Mesodermal cell (in vitro differentiated cells): ENCODE measurements at regions not wholly inside any gene's neighbourhood (a gene's known extent, or its start where the extent isn't known, plus 50 kb on each side); places are given as distances from the start of the nearest gene placed in this dataset.

ENCODE experiments used
- H3K27ac ChIP-seq: 2 replicates; pipeline ENCODE4 v1.7.0; 2013; ENCODE audit warnings: mild to moderate bottlenecking, low read depth, low read length, moderate library complexity; ENCODE audit not compliant: severe bottlenecking
- H3K36me3 ChIP-seq: 2 replicates; pipeline ENCODE4 v1.7.1; 2013; ENCODE audit warnings: mild to moderate bottlenecking, low read length, moderate library complexity; ENCODE audit not compliant: control insufficient read depth, insufficient read depth
- H3K4me1 ChIP-seq: one replicate; pipeline ENCODE4 v1.7.1; 2013; ENCODE audit warnings: mild to moderate bottlenecking, low read length; ENCODE audit not compliant: insufficient read depth, control insufficient read depth, poor library complexity, severe bottlenecking
- H3K4me3 ChIP-seq: 2 replicates; pipeline ENCODE4 v1.7.0; 2013; ENCODE audit warnings: low read length, control low read depth, mild to moderate bottlenecking; ENCODE audit not compliant: insufficient read depth, poor library complexity, severe bottlenecking; ENCODE audit errors: extremely low read depth
- H3K9me3 ChIP-seq: 2 replicates; pipeline ENCODE4 v1.7.1; 2013; ENCODE audit warnings: mild to moderate bottlenecking, low read length, moderate library complexity; ENCODE audit not compliant: control insufficient read depth
- WGBS, 2 experiments: methylation state at CpG; one replicate each; pipeline ENCODE4 v1.1.5; 2013; ENCODE audit warnings: missing lambda C conversion rate in 2 of 2; ENCODE audit not compliant: insufficient coverage in 2 of 2; 5-methylcytosine and 5-hydroxymethylcytosine counted together

- H3K9me3 ChIP-seq: no peaks in the 10 kb centered on the region
- no peaks in the 10 kb centered on the region for H3K4me1 ChIP-seq
- 91 to 93% methylated on average over 19 to 20 of the region's 23 CpGs for WGBS, 2 experiments
- no peak overlapping the region for H3K27ac ChIP-seq
- no peaks in the 10 kb centered on the region for H3K36me3 ChIP-seq
- no peak overlapping the region for H3K4me3 ChIP-seq
Measured at GRCh38 chr22:19634226-19634975, 79.9 kb upstream of the SEPTIN5 start.

- Histone ChIP-seq H3K9me3 (no peaks in the 10 kb centered on the region), H3K36me3 (no peaks in the 10 kb centered on the region), H3K4me3 (no peak overlapping the region), H3K4me1 (no peaks in the 10 kb centered on the region), H3K27ac (no peak overlapping the region)
- 88 to 100% methylated on average over 2 to 3 of the region's 3 CpGs for WGBS, 2 experiments
Measured at GRCh38 chr22:19635644-19636043, 78.7 kb upstream of the SEPTIN5 start.

- 85 to 93% methylated on average over 17 of the region's 18 CpGs for WGBS, 2 experiments
Measured at GRCh38 chr22:19636696-19637407, 77.5 kb upstream of the SEPTIN5 start.

DNA sequence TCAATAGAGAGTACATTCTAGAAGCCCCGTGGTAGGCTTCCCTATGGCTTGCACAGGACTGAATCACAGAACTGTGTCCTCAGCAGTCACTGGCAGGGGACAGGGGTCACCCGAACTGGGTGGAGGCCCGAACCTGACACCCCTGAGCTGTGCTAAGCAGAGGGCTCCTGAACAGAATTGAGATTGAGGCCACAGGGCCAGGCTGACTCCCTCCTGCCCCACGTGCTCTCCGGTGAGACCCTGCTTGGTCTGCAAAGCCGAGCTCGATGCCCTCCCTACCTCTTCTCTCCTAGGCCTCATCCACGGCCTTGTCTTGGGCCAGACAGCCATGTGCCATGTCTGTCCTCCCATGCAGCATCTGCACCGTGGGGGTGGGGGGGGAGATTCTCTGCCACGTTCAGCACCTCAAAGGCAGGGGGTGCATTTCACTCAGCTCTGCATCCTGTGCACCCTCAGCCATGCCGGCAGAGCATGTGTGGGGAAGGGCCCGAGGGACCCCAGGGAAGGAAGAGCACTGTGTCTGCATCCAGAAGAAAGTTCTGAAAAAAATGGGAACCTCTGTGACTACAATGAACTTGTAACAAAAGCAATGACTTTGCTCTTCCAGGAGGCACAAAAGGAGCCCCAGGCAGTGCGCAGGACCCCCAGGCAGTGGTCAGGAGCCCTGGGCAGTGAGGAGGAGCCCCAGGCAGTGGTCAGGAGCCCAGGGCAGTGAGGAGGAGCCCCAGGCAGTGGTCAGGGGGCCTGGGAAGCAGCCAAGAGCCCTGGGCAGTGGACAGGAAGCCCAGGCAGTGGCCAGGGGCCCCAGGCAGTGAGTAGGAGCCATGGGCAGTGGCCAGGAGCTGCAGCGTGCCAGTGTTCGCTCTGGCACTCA is 76.7 kb upstream of the SEPTIN5 start:
- no peak overlapping the region for H3K4me3 ChIP-seq
- no peaks in the 10 kb centered on the region for H3K36me3 ChIP-seq
- H3K4me1 ChIP-seq: no peaks in the 10 kb centered on the region
- H3K9me3 ChIP-seq: no peaks in the 10 kb centered on the region
- WGBS, 2 experiments: 86 to 94% methylated on average over 9 to 14 of the region's 15 CpGs
- H3K27ac ChIP-seq: no peak overlapping the region

More at GRCh38 chr22:19636696-19637407, 77.5 kb upstream of the SEPTIN5 start:
- Histone ChIP-seq H3K9me3 (no peaks in the 10 kb centered on the region), H3K4me1 (no peaks in the 10 kb centered on the region), H3K27ac (no peak overlapping the region), H3K4me3 (no peak overlapping the region), H3K36me3 (no peaks in the 10 kb centered on the region)

DNA sequence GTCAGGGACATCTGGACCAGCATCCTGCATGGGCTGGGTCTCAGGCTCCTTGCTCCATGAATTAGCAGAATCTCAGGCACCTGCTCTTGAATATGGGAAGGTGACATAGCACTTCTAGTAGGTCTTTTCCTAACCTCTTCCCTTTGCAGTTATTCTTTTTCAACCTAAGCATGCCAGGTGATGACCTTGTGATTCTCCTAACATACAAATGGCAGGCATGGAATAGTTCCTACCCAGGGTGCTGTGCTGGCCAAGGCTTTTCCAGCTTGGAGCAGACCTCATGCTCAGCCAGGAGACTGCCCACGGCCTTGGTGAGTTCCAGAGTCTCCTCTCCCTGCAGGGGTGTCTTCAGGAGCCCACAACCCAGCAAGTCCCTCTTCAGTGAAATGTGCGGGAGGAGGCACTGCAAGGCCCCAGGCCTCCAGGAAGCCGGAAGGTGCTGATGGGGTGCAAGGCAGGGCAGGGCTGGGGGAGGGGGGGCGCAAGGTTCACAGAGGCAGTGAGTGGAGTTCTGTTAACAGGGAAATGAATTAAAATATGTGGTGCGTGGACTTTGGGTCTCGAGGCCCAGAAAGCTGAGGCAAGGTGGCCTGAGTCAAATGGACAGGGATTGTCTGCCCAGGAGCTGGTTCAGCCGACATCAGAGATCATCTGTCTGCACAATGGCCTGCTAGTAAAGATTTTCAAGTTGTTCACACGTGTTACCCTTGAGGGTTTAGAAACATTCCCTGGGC is 75.9 kb upstream of the SEPTIN5 start:
- H3K27ac ChIP-seq: no peak overlapping the region
- WGBS, 2 experiments: 84 to 90% methylated on average over 8 of the region's 8 CpGs
- no peak overlapping the region for H3K4me3 ChIP-seq
- no peaks in the 10 kb centered on the region for H3K36me3 ChIP-seq
- H3K9me3 ChIP-seq: no peaks in the 10 kb centered on the region
- H3K4me1 ChIP-seq: no peaks in the 10 kb centered on the region

- no peak overlapping the region for H3K27ac ChIP-seq
- WGBS, 2 experiments: 90 to 91% methylated on average over 10 of the region's 13 CpGs
- no peaks in the 10 kb centered on the region for H3K36me3 ChIP-seq
Measured at GRCh38 chr22:19639610-19640135, 74.6 kb upstream of the SEPTIN5 start.

DNA sequence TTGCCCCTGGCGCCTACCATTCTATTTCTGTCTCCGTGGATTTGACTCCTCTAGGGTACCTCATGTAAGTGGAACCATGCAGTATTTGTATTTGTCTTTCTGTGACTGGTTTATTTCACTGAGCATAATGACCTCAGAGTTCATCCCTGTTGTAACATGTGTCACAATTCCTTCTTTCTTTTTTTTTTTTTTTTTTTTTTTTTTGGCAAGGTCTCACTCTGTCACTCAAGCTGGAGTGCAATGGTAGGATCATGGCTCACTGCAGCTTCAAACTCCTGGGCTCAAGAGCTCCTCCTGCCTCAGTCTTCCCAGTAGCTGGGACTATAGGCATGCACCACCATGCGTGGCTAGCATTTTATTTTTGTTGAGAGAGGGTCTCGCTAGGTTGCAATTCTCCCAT is 74.0 kb upstream of the SEPTIN5 start:
- Histone ChIP-seq H3K4me1 (no peaks in the 10 kb centered on the region), H3K36me3 (no peaks in the 10 kb centered on the region), H3K4me3 (no peak overlapping the region), H3K27ac (no peak overlapping the region), H3K9me3 (no peaks in the 10 kb centered on the region)
- 96% methylated on average over 2 of the region's 4 CpGs; no CpG with 5 or more reads in 1 of the 2 experiments for WGBS, 2 experiments

More at GRCh38 chr22:19639610-19640135, 74.6 kb upstream of the SEPTIN5 start:
- Histone ChIP-seq H3K4me3 (no peak overlapping the region), H3K4me1 (no peaks in the 10 kb centered on the region), H3K9me3 (no peaks in the 10 kb centered on the region)

- WGBS, 2 experiments: 40 to 42% methylated on average over 15 to 20 of the region's 25 CpGs
- Histone ChIP-seq H3K4me1 (no peaks in the 10 kb centered on the region), H3K27ac (no peak overlapping the region), H3K4me3 (no peak overlapping the region), H3K36me3 (no peaks in the 10 kb centered on the region), H3K9me3 (peaks cover 2% of the 10 kb centered on the region)
Measured at GRCh38 chr22:19641254-19641982, 72.9 kb upstream of the SEPTIN5 start.

DNA sequence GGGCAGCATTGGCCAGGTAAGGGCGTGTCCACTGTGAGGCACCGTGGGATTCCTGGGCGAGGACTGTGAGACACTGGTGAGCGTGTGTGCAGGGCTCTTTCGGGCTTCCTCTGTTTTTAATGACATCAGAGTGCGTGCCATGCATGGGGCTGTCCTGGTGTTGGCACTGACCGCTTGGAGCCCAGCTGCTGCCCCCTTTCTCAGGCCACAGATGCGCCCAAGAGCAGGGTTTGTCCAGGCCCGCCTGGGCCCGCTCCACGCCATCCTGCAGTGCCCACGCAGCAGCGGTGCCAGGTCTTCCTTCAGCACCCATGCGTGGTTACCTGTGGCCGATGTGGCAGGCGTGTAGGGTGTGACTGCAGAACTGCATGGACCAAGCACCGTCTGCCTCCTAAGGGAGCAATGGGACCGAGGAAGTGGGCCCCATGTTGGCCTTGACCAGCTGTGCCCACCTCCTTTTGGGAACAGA is 72.3 kb upstream of the SEPTIN5 start:
- H3K4me1 ChIP-seq: no peaks in the 10 kb centered on the region
- no peak overlapping the region for H3K4me3 ChIP-seq
- no peaks in the 10 kb centered on the region for H3K36me3 ChIP-seq
- 88 to 89% methylated on average over 15 to 18 of the region's 18 CpGs for WGBS, 2 experiments
- H3K9me3 ChIP-seq: peaks cover 8% of the 10 kb centered on the region
- no peak overlapping the region for H3K27ac ChIP-seq
